Panc1 (cell line): ENCODE measurements at regions not wholly inside any gene's neighbourhood (a gene's known extent, or its start where the extent isn't known, plus 50 kb on each side); places are given as distances from the start of the nearest gene placed in this dataset.

Experiments
- ATAC-seq: fragments of 200-7000 bp; cut with Tn5 transposase; 2 replicates; pipeline ENCODE4 v1.9.1; 2020; ENCODE audit warnings: mild to moderate bottlenecking, moderate library complexity
- BruUV-seq: library from RNA; stranded (reverse); fragments of 400-500 nt; replicated peaks from 2 replicates; lab custom pipeline; 2021; lab: Mats Ljungman, UMichigan
- CTCF ChIA-PET: fragments of 300-600 bp; sonication (Branson Sonifier 250); formaldehyde crosslinking; loops from one replicate; lab custom pipeline; 2022; ENCODE audit warnings: antibody characterized with exemption; lab: Charles Lee
- POLR2A ChIA-PET: fragments of 300-600 bp; sonication (Branson Sonifier 250); formaldehyde crosslinking; loops from one replicate; lab custom pipeline; 2022; ENCODE audit warnings: antibody characterized with exemption; lab: Charles Lee
- DNase-seq: peaks from one replicate; pipeline ENCODE4 v3.0.0-alpha.2; 2010; ENCODE audit warnings: low read depth, low spot score
- H3K27ac ChIP-seq: 2 replicates; pipeline ENCODE4 v1.5.1; 2011; ENCODE audit warnings: mild to moderate bottlenecking, low read length, inconsistent platforms
- H3K27me3 ChIP-seq: fragments of 200-500 bp; sonication (Bioruptor generic); 2 replicates; pipeline ENCODE4 v1.6.0; 2014; ENCODE audit warnings: low read length, inconsistent platforms; ENCODE audit not compliant: control insufficient read depth, insufficient read depth
- H3K36me3 ChIP-seq: fragments of 200-500 bp; sonication (Bioruptor generic); 2 replicates; pipeline ENCODE4 v1.5.1; 2014; ENCODE audit warnings: inconsistent platforms, mild to moderate bottlenecking, low read length, moderate library complexity; ENCODE audit not compliant: control insufficient read depth, insufficient read depth
- H3K4me1 ChIP-seq: 2 replicates; pipeline ENCODE4 v1.5.1; 2011; ENCODE audit warnings: inconsistent platforms, mild to moderate bottlenecking, low read length, moderate library complexity; ENCODE audit not compliant: control insufficient read depth, insufficient read depth
- H3K4me3 ChIP-seq, 2 experiments: 2 replicates each; pipeline ENCODE4 v1.5.1; 2011 to 2012; ENCODE audit warnings: low read depth in 2 of 2, low read length in 2 of 2, mild to moderate bottlenecking in 2 of 2, inconsistent platforms in 1 of 2, moderate library complexity in 1 of 2
- H3K9me3 ChIP-seq: fragments of 200-500 bp; sonication (Bioruptor generic); 2 replicates; pipeline ENCODE4 v1.5.1; 2014; ENCODE audit warnings: low read depth, mild to moderate bottlenecking, inconsistent platforms, low read length, moderate library complexity; ENCODE audit not compliant: control insufficient read depth, insufficient read depth
- CTCF ChIP-seq: fragments of 450-650 bp; IDR thresholded peaks from 2 replicates; pipeline ENCODE4 v1.5.1; 2017; ENCODE audit warnings: mild to moderate bottlenecking
- POLR2AphosphoS5 ChIP-seq: IDR thresholded peaks from 2 replicates; pipeline ENCODE4 v1.6.1; 2012; ENCODE audit warnings: mild to moderate bottlenecking, low read depth, low read length, moderate library complexity
- REST ChIP-seq, 2 experiments: IDR thresholded peaks; 2 replicates each; pipeline ENCODE4 v1.6.1; 2011 to 2012; ENCODE audit warnings: low read depth in 2 of 2, control low read depth in 1 of 2, low read length in 1 of 2, mild to moderate bottlenecking in 1 of 2, moderate library complexity in 1 of 2; ENCODE audit not compliant: insufficient read depth in 1 of 2
- SIN3A ChIP-seq: IDR thresholded peaks from 2 replicates; pipeline ENCODE4 v1.6.1; 2012; ENCODE audit warnings: low read depth, mild to moderate bottlenecking, low read length, moderate library complexity, borderline replicate concordance; ENCODE audit not compliant: insufficient read depth
- TCF7L2 ChIP-seq: IDR thresholded peaks from 2 replicates; pipeline ENCODE4 v1.6.1; 2011; ENCODE audit warnings: mild to moderate bottlenecking, low read depth, low read length, inconsistent platforms
- in situ Hi-C: cut with HindIII; loops from 2 replicates; pipeline ENCODE4 v1.10.0; 2016; ENCODE audit warnings: low sequenced_read_pairs, low pct_unique_long_range_greater_than_20kb
- intact Hi-C: fragments of 100-400 bp; cut with micrococcal nuclease; formaldehyde crosslinking; loops from one replicate; pipeline ENCODE4 v1.10.0; 2022; ENCODE audit not compliant: unreplicated experiment

GRCh38 chrX:129145385-129145784, 377.9 kb downstream of the SMARCA1 start:
- Histone ChIP-seq H3K9me3 (no peaks in the 10 kb centered on the region), H3K27ac (no peak overlapping the region), H3K36me3 (no peaks in the 10 kb centered on the region), H3K4me3 (no peak overlapping the region), H3K27me3 (no peaks in the 10 kb centered on the region), H3K4me1 (no peaks in the 10 kb centered on the region)
- POLR2A ChIA-PET = no interaction called here
- TF ChIP-seq REST (IDR thresholded peaks at IDR 0.05; ENCODE audit: insufficient read depth in 1 of 2, low read depth in 2 of 2, low read length in 1 of 2) (no peak), TCF7L2 (no peak), SIN3A (no peak), CTCF (no peak), POLR2AphosphoS5 (no peak)
- in situ Hi-C loops (no loop called here), intact Hi-C loops (no loop called here)
- CTCF ChIA-PET = no interaction called here
- BruUV-seq = no TSS peak
- DNase-seq = no peak
- no peak for ATAC-seq

DNA sequence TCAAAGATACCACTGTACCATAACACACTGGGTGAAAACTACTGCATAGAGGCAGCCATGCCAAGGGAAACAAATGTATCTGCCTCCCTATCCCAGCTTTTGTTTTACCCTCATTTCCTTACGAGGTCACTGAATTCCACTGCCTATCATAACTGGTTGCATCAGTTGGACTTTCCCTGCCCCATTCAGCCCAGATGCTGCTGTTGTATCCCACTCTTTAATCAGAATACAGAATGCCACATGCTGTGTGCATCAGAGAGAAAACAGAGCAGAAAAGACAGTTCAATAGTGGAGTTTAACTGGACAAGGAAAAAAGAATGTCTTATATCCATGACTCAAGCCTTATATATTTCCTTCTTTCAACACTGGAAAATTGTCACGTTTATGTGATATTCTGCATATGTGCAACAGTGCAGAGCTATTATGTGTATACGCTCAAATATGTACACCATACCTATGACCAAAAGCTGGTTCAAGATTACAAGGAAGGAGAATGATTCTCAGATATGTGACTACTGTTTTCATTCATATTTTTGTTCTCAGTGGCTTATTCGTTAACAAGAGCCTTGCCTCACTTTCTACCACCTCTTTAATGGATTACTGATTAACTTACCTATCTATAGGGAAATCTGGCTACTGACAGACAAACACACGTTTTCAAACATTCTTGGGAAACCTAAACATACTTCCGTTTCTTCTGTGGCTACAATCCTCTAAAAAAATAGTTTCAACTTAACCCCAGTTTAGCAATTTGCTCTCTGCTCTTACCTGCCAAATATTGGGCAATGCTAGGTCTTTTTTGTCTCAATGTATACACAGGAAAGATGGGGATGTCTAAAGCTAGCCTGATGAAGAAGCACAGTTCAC, 378.9 kb downstream of the SMARCA1 start:
- intact Hi-C loops (no loop called here), in situ Hi-C loops (no loop called here)
- ATAC-seq (no peak), DNase-seq (no peak)
- Histone ChIP-seq H3K36me3 (no peaks in the 10 kb centered on the region), H3K4me1 (no peaks in the 10 kb centered on the region), H3K4me3 (no peak overlapping the region), H3K27me3 (no peaks in the 10 kb centered on the region), H3K9me3 (no peaks in the 10 kb centered on the region), H3K27ac (no peak overlapping the region)
- CTCF ChIA-PET = no interaction called here
- POLR2A ChIA-PET = no interaction called here
- no TSS peak for BruUV-seq
- no peak for TF ChIP-seq REST (IDR thresholded peaks at IDR 0.05; ENCODE audit: insufficient read depth in 1 of 2, low read depth in 2 of 2, low read length in 1 of 2)
- TF ChIP-seq POLR2AphosphoS5 = no peak
- no peak for TF ChIP-seq CTCF
- no peak for TF ChIP-seq SIN3A
- TF ChIP-seq TCF7L2 = no peak
